HEK293 (cell line): ENCODE measurements at regions not wholly inside any gene's neighbourhood (a gene's known extent, or its start where the extent isn't known, plus 50 kb on each side); places are given as distances from the start of the nearest gene placed in this dataset.

Experiments
- CTCF ChIP-seq: fragments of 450-650 bp; formaldehyde crosslinking; IDR thresholded peaks from 2 replicates; pipeline ENCODE4 v1.5.1; 2016; ENCODE audit warnings: missing biosample characterization, missing genetic modification characterization
- OSR2 ChIP-seq: fragments of 450-650 bp; formaldehyde crosslinking; IDR thresholded peaks from 2 replicates; pipeline ENCODE4 v1.5.1; 2016; ENCODE audit warnings: missing biosample characterization, missing genetic modification characterization
- TSHZ1 ChIP-seq: fragments of 450-650 bp; formaldehyde crosslinking; IDR thresholded peaks from 2 replicates; pipeline ENCODE4 v1.5.1; 2016; ENCODE audit warnings: missing biosample characterization, missing genetic modification characterization, borderline replicate concordance
- ZBTB7A ChIP-seq: fragments of 450-650 bp; formaldehyde crosslinking; IDR thresholded peaks from 2 replicates; pipeline ENCODE4 v1.5.1; 2016; ENCODE audit warnings: low read depth, missing biosample characterization, missing genetic modification characterization
- ZNF335 ChIP-seq: fragments of 450-650 bp; formaldehyde crosslinking; conservative IDR thresholded peaks from 2 replicates; pipeline ENCODE4 v1.5.1; 2016; ENCODE audit warnings: missing biosample characterization, missing genetic modification characterization
- ZNF391 ChIP-seq: fragments of 450-650 bp; formaldehyde crosslinking; IDR thresholded peaks from 2 replicates; pipeline ENCODE4 v1.5.1; 2016; ENCODE audit warnings: low read depth, missing biosample characterization, missing genetic modification characterization, borderline replicate concordance
- ZNF48 ChIP-seq: fragments of 450-650 bp; formaldehyde crosslinking; IDR thresholded peaks from 2 replicates; pipeline ENCODE4 v1.5.1; 2016; ENCODE audit warnings: missing biosample characterization, missing genetic modification characterization
- TF ChIP-seq, protein P1 (sequence below): sonication (generic); formaldehyde crosslinking; IDR thresholded peaks from 2 replicates; pipeline ENCODE4 v1.8.1; 2022; ENCODE audit warnings: mild to moderate bottlenecking, moderate library complexity, missing genetic modification reagents

GRCh38 chr3:106620646-106621045, 751.8 kb upstream of the CBLB start:
- TF ChIP-seq CTCF (tag by site-specific recombination) (no peak), TSHZ1 (no peak), ZNF391 (tag by site-specific recombination) (no peak), OSR2 (tag by site-specific recombination) (no peak), ZNF48 (tag by site-specific recombination) (no peak), ZBTB7A (no peak), ZNF335 (tag by site-specific recombination) (no peak)
- TF ChIP-seq, protein P1, sequence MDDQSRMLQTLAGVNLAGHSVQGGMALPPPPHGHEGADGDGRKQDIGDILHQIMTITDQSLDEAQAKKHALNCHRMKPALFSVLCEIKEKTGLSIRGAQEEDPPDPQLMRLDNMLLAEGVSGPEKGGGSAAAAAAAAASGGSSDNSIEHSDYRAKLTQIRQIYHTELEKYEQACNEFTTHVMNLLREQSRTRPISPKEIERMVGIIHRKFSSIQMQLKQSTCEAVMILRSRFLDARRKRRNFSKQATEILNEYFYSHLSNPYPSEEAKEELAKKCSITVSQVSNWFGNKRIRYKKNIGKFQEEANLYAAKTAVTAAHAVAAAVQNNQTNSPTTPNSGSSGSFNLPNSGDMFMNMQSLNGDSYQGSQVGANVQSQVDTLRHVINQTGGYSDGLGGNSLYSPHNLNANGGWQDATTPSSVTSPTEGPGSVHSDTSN (CRISPR knock-in tag): no peak
